HG02884 (cell line): ENCODE measurements at regions not wholly inside any gene's neighbourhood (a gene's known extent, or its start where the extent isn't known, plus 50 kb on each side); places are given as distances from the start of the nearest gene placed in this dataset.
"Not testable (repeated sequence)": the region's sequence is repeated elsewhere in the genome, so short reads cannot be mapped to it uniquely, and the experiment has no call there.

Experiments
- ATAC-seq: cut with Tn5 transposase; IDR thresholded peaks from one replicate; pipeline ENCODE4 v1.9.1; 2021; ENCODE audit warnings: mild to moderate bottlenecking, moderate library complexity; ENCODE audit not compliant: unreplicated experiment

GRCh38 chr7:51644216-51644615, 327.6 kb upstream of the COBL start:
- ATAC-seq, result no peak

- ATAC-seq, result no peak
Measured at GRCh38 chr7:51640841-51641240, 324.2 kb upstream of the COBL start.

GRCh38 chr7:51639661-51640334, 323.2 kb upstream of the COBL start:
- ATAC-seq, result no peak

- ATAC-seq, result no peak
Measured at GRCh38 chr7:51636503-51636902, 319.9 kb upstream of the COBL start.

GRCh38 chr7:51635775-51636174, 319.2 kb upstream of the COBL start:
- ATAC-seq, result no peak

- ATAC-seq, result no peak
Measured at GRCh38 chr7:51634538-51634937, 317.9 kb upstream of the COBL start.

GRCh38 chr7:51634025-51634424, 317.4 kb upstream of the COBL start:
- ATAC-seq, result no peak

- no peak for ATAC-seq
Measured at GRCh38 chr7:51633596-51633995, 317.0 kb upstream of the COBL start.

- ATAC-seq, result no peak
Measured at GRCh38 chr7:51633006-51633405, 316.4 kb upstream of the COBL start.

- no peak for ATAC-seq
Measured at GRCh38 chr7:51630933-51631332, 314.3 kb upstream of the COBL start.

GRCh38 chr7:51629206-51629605, 312.6 kb upstream of the COBL start:
- no peak for ATAC-seq

GRCh38 chr7:51621956-51622355, 305.3 kb upstream of the COBL start:
- ATAC-seq, result no peak

- no peak for ATAC-seq
Measured at GRCh38 chr7:51620706-51621105, 304.1 kb upstream of the COBL start.

GRCh38 chr7:51619880-51620279, 303.3 kb upstream of the COBL start:
- ATAC-seq, result no peak

- no peak for ATAC-seq
Measured at GRCh38 chr7:51617686-51618085, 301.1 kb upstream of the COBL start.

GRCh38 chr7:51613911-51614357, 297.3 kb upstream of the COBL start:
- ATAC-seq, result no peak

GRCh38 chr7:51611937-51612336, 295.3 kb upstream of the COBL start:
- no peak for ATAC-seq

GRCh38 chr7:51607447-51607846, 290.8 kb upstream of the COBL start:
- no peak for ATAC-seq

GRCh38 chr7:51606601-51607154, 290.1 kb upstream of the COBL start:
- ATAC-seq, result no peak

GRCh38 chr7:51602376-51602775, 285.8 kb upstream of the COBL start:
- ATAC-seq, result no peak

- no peak for ATAC-seq
Measured at GRCh38 chr7:51601461-51601860, 284.9 kb upstream of the COBL start.

GRCh38 chr7:51599935-51600334, 283.3 kb upstream of the COBL start:
- not testable (repeated sequence) for ATAC-seq

- no peak for ATAC-seq
Measured at GRCh38 chr7:51593628-51594027, 277.0 kb upstream of the COBL start.
